ENCODE measurements at regions not wholly inside any gene's neighbourhood (a gene's known extent, or its start where the extent isn't known, plus 50 kb on each side); places are given as distances from the start of the nearest gene placed in this dataset.
"Not testable (repeated sequence)": the region's sequence is repeated elsewhere in the genome, so short reads cannot be mapped to it uniquely, and the experiment has no call there.

DNA sequence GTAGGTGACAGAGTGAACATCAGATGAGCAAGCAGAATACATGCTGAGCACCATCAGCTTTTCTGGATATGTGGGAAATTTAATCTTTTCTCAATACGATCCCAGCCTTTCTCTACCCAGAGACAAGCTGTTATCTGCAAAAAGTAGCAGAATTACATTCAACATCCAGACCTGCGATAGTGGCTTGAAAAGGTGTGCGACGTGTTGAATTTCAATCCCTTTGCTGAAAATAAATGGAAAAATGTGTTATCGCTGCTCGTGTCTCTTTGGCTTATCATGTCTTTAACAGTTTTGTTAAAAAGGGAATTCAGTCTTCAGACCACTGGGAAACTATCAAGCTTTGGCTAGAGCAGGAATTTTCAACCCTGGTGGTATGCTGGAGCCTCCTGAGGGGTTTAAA, 98.8 kb upstream of the FAM20A start:
- no peak for DNase-seq

- no peak for DNase-seq
Measured at GRCh38 chr17:68698746-68699145, 97.6 kb upstream of the FAM20A start.

DNA sequence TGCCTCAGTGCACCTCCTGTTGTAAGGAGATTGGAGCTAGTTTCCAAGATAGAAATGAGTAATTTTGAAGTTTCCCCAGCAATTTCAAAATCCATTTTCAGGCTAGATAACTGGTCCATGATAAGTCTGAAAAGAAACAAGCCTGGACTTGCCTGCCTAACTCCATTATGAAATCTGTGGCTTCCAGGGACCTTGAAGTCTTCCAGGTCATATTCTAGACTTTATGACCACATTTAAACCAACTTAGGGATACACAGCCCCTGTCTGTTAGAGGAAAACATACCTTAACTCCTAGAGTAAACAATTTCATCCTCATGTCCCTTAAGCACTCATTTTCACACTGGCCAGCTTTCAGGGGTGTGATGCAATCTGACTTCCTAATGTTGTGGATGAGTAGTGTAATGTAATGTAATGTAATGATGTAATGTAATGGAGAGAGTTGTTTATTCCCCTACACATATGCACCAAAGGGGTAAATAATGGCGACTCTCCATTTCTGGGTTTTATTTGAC, 96.7 kb upstream of the FAM20A start:
- no peak for DNase-seq

DNA sequence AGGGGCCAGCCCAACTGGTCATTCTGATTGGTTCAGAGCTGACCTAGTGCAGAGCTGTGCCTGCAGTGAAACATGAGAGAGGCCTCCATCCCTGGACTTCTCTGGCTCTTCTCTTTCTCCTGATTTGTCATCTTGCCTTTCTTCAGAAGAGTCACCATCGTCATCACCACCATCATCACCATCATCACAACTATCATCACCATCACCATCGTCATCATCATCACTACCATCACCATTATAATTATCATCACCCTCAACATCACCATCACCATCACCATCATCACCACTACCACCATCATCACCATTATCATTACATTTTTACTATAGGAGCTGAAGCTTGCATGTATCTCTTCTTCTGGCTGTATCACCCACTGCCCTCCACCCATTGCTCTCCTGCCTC, 94.5 kb upstream of the FAM20A start:
- DNase-seq, result no peak

DNA sequence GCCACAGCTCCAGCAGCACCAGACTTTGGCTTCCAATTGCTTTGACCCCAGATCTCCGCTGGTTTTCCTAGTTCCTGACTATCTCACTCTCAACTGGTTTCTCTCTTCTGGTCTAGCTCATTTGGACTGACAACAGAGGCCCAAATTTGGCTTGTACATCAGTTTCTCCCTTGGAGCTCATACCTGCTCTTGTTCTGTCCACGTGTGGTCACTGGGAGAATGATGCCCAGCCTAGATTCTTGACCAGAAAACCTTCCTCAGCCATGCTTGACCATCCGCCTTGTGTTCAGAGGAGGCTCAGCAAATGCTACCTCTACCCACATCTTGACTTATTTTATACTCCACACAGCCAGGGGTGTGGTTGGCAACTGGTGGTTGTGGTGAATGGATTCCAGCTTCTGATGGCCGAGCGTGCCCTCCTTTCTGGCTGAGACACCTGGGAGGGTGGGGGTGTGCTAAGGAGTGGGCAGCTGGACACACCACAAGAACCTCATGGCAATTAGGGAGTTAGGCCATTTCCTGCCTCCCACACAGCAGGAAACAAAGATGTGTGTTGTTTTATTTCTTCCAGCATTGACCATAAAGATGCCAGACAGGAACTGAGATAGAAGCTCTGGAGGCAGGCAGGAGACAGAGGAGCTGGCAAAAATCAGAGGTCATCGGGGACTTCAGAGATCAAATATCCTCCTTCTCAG, 93.8 kb upstream of the FAM20A start:
- no peak for DNase-seq

GRCh38 chr17:68693896-68694295, 92.7 kb upstream of the FAM20A start:
- DNase-seq, result no peak

DNA sequence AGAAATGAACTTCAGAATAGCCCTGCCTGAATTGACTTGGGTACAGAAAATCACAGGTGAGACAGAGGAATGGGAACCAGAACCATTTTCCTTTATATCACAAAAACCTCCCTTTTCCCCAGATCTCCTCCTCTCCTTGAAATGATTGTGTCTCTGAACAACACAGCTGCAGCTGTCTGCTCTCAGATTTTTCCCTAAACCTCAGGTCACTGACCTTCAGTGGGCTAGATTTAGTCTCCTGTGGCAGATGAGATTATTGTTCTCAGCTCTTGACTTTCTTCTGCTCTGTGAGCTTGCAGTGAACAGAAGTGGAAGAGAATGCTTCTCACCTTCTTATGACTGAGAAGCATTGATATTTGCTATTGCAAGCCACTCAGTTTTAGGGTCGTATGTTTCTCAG, 92.3 kb upstream of the FAM20A start:
- no peak for DNase-seq

DNA sequence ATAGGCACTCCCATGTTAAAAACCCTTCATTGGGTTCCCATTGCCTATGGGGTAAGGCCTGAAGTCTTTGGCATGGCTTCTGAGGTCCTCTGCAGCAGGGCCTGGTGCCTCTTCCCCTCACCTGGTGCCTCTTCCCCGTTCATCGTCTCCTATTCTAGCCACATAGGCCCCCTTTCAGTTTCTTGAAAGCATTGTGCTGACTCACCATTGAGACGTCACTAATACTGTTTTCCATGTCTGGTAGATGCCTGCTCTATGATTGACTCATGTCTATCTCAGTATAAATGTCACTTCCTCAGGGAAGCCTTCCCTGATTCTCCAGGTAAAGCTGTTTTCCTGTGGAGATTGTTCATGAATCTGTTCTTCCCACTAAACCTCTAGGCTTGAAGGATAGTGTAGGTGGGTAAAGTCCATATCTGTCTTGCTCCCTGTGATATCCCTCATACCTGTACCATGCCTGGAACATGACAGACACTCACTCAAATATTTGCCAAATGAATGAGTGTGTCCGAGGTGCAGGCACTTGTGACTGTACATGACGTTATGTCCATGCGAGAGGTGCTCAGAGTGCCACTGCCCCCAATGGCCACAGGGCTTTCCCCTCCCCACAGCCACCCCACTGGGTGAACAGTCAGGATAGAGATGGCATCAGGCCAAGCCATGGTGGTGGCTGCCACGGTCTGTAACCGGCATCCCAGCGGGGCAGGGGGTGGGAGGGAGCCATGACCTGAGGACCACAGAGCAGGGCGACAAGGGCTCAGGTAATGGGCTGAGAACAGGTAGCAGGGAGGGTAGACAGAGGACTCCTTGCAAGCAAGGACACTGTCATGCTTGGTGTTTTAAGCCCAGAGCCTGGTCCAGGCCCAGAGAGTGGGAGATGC, 85.2 kb upstream of the FAM20A start:
- no peak for DNase-seq

GRCh38 chr17:68684949-68685357, 83.8 kb upstream of the FAM20A start:
- DNase-seq, result no peak

- no peak for DNase-seq
Measured at GRCh38 chr17:68682903-68683302, 81.7 kb upstream of the FAM20A start.

DNA sequence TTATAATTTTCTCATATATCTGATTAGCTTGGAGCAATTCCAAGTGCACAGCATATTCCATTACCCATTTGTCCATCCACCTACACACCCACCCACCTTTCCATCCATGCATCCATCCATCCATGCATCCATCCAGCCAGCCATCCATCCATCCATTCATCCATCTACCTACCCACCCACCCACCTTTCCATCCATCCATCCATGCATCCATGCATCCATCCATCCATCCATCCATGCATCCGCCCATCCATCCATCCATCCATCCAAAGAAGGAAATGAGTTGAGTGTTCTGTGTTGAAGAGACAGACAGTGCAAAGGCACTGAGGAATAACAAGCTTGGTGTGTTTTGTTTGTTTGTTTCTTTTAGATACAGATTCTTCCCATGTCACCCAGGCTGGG, 78.7 kb upstream of the FAM20A start:
- DNase-seq, result no peak

DNA sequence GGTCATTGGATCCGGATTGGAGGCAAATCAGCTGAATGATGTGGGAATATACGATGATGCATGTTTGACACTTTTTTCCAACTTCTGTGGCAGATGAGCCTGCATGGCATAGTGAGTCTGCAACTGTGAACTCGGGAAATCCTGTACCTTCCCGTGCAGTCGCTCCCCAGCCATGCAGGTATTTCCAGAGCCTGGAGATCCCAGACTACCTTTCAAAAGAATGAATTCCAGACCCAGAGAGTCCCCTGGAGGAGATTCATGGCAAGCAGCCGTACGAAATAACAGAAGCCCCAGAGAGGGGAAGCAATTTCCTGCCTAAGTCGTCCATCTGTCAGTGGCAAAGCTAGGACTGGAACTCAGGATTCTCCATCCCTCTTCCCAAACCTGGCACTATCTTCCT, 75.7 kb upstream of the FAM20A start:
- no peak for DNase-seq

GRCh38 chr17:68675723-68676122, 74.6 kb upstream of the FAM20A start:
- DNase-seq, result no peak

DNA sequence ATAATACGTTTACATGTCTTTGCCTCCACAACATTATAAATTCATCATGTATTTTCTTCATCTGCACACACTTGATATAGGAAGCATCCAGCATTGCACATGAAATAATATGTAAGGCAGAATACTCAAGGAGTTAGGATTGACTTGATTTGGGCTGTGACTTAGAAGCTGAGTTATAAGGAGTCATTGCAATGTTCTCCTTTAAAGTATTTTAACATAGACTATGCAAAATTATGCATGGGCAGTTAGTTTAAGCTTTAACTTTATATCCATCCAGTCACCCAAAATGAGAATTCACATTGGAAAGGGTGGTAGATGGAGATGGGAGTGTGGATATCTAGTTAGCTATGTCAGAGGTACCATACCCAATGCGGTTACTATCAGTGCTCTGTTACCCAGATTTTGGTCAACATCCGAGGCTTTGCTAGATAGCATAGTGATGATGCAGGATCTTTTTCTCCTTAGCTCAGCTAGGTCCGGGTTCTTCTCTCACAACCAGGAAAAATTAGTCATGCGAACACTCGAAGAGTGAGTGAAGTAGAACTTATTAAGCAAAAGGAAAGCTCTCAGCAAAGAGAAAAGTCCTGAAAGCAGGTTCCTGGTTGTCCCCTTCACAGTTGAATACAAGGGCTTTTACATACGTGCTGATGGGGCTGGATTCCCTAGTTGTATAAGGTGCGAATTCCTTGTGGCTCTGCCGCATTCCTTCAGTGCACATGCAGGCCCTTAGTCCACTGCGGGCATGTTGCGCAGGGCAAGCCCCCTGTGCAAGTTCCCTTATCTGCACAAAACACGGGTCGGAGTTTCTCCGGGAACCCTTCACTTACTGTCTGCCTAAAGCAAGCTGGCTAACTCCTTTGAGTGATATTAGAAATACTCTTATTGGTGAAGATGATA, 73.1 kb upstream of the FAM20A start:
- DNase-seq, result no peak

DNA sequence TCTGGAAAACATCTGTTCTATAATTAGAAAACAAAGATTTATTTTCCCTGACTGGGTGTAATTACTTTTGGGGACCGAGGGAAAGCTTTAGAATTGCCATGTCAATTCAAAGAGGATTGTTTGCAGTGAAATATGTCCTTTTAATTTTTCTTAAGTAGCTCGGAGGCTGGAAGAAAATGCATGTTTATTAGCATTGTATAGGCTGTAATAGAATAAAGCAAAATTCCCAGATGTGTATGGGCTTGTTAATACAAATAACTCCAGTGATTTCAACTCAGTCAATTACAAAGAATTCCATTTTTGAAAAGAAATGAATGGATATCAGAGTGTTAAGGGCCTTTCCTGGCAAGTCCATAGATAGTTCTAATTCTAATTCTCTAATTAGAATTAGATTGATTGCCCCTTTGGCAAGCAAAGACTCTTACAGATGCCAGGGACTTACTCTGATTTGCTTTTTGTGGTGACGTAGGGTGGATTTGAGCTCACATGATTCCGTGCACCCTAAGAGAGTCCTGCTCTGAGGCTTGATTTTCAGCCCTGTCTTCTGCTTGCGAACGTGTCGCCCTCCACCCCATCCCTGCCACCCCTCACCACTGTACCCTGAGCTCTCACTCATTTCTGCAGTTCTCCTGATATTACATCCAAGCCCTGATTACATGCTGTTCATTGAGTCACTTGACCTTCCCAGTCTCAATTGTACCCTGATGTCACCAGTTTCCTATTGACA, 70.0 kb upstream of the FAM20A start:
- no peak for DNase-seq

GRCh38 chr17:68666438-68666837, 65.3 kb upstream of the FAM20A start:
- not testable (repeated sequence) for DNase-seq

DNA sequence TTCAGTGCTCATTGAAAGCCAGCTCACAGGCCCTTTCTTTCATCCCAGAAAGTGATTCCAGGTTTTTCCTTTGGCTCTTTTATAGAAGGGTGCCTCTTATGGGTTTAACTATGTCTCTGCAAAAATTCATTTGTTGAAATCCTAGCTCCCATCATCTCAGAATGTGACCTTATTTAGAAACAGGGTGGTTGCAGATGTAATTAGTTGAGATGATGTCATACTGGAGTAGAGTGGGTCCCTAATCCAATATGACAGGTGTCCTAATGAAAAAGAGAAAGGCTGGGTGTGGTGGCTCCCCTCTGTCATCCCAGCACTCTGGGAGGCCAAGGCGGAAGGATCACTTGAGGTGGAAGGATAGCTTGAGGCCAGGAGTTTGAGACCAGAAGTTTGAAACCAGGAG, 64.2 kb upstream of the FAM20A start:
- DNase-seq, result no peak

DNA sequence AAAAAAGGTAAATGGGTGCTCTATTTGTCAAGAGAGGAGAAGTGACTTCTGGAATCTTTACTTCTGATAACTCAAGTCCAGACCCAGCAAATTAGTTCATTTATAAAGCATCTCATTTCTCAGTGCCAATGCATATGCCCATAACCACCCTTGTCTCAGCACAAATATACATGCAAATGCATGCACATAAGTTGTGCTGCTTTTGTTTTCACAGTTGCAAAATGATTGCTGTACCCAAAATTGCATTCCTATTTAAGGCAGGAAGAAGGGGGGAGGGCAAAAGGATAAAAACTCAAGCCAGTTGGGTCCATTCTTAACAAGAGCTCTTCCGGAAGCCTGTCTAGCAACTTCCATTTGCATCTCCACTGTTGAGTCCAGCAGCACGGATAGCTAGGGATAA, 61.3 kb upstream of the FAM20A start:
- no peak for DNase-seq

DNA sequence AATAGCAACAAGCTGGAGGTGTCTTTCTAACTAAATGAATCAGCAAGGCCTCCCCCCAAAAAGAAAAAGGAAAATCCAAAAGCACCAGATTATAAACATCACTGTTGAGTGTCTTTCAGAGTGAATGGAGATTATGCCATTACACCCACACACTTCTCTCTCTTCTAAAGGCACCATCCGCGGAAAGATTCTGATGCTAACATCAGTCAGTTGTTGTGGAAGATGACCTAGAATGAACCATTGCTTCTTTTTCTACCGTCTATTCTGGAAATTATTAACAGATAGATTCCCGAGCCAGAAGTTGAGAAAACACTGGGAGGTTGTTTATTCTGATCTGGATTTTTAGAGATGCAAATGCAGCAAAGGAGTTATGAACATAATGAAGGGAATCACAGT, 60.9 kb upstream of the FAM20A start:
- DNase-seq, result no peak

DNA sequence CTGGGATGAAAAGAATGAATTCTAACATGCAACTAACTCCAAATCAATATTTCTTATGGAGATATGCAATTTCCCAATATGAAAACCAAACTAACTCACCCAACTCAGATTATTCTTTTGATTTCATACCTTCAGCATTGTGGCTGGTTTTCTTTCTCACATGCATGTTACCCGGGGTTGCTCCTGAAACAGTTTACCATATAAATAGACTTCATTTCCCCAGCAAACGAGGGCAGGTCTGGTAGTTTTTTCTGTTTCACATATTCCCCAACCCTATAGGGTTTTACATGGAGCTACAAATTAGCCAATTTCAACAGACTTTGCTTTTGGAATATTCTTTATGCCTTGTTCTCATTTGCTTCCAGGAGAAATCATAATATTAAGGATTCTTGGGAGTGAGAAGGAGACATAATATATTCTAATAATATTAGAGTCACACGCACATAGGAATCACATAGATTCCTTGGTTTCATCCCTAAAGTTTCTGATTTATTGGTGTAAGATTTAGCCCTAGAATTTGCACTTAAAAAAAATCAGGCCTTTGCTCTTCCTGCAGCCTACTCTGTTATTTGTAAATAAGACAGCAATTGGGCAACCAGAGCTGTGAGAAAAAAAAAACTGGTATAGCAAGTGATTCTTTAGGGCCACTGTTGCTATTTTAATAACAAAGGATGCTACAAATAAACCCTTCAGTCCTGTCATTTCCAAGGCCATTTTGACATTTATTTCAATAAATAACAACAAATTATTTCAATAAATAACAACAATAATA, 60.3 kb upstream of the FAM20A start:
- DNase-seq, result no peak

GRCh38 chr17:68660302-68660701, 59.1 kb upstream of the FAM20A start:
- DNase-seq, result no peak
